GM19455 (cell line): ENCODE measurements at regions not wholly inside any gene's neighbourhood (a gene's known extent, or its start where the extent isn't known, plus 50 kb on each side); places are given as distances from the start of the nearest gene placed in this dataset.

ENCODE experiments used
- ATAC-seq: cut with Tn5 transposase; IDR thresholded peaks from one replicate; pipeline ENCODE4 v1.9.1; 2021; ENCODE audit not compliant: unreplicated experiment

GRCh38 chr5:167561796-167562195 lies 729.6 kb upstream of the WWC1 start:
- no peak for ATAC-seq

- no peak for ATAC-seq
Observed at GRCh38 chr5:167564275-167564674, 727.2 kb upstream of the WWC1 start.

- ATAC-seq = no peak
Observed at GRCh38 chr5:167565189-167565954, 726.1 kb upstream of the WWC1 start.

GRCh38 chr5:167570431-167570830 lies 721.0 kb upstream of the WWC1 start:
- ATAC-seq = no peak

GRCh38 chr5:167571824-167572223 lies 719.6 kb upstream of the WWC1 start:
- no peak for ATAC-seq

GRCh38 chr5:167573370-167574127 lies 717.9 kb upstream of the WWC1 start:
- no peak for ATAC-seq

- no peak for ATAC-seq
Observed at GRCh38 chr5:167574464-167574863, 717.0 kb upstream of the WWC1 start.

GRCh38 chr5:167575330-167575729 lies 716.1 kb upstream of the WWC1 start:
- no peak for ATAC-seq

- ATAC-seq = no peak
Observed at GRCh38 chr5:167576126-167576525, 715.3 kb upstream of the WWC1 start.

- no peak for ATAC-seq
Observed at GRCh38 chr5:167576897-167577296, 714.5 kb upstream of the WWC1 start.

- no peak for ATAC-seq
Observed at GRCh38 chr5:167577616-167578015, 713.8 kb upstream of the WWC1 start.

GRCh38 chr5:167578977-167579692 lies 712.3 kb upstream of the WWC1 start:
- ATAC-seq = no peak

- ATAC-seq = no peak
Observed at GRCh38 chr5:167579693-167580055, 711.8 kb upstream of the WWC1 start.

GRCh38 chr5:167580608-167581007 lies 710.8 kb upstream of the WWC1 start:
- ATAC-seq = no peak

GRCh38 chr5:167582283-167582682 lies 709.2 kb upstream of the WWC1 start:
- ATAC-seq = no peak

- ATAC-seq = no peak
Observed at GRCh38 chr5:167582886-167583285, 708.6 kb upstream of the WWC1 start.

- no peak for ATAC-seq
Observed at GRCh38 chr5:167585184-167585583, 706.3 kb upstream of the WWC1 start.

GRCh38 chr5:167587772-167588437 lies 703.5 kb upstream of the WWC1 start:
- ATAC-seq = no peak

- ATAC-seq = no peak
Observed at GRCh38 chr5:167592114-167592513, 699.3 kb upstream of the WWC1 start.

- ATAC-seq = no peak
Observed at GRCh38 chr5:167593329-167594060, 698.0 kb upstream of the WWC1 start.

GRCh38 chr5:167594061-167594435 lies 697.4 kb upstream of the WWC1 start:
- ATAC-seq = no peak
